Suprapubic skin (tissue), 4 donors: ENCODE measurements at regions not wholly inside any gene's neighbourhood (a gene's known extent, or its start where the extent isn't known, plus 50 kb on each side); places are given as distances from the start of the nearest gene placed in this dataset.

Experiments
- CTCF ChIP-seq, 2 donors: fragments of 200-600 bp in 1 of 2; fragments of 450-650 bp in 1 of 2; sonication (generic) in 1 of 2; IDR thresholded peaks; one replicate each; pipeline ENCODE4 v1.5.1; 2016 to 2019; ENCODE audit warnings: antibody characterized with exemption in 2 of 2, mild to moderate bottlenecking in 1 of 2, moderate library complexity in 1 of 2
- EP300 ChIP-seq: sonication (generic); formaldehyde crosslinking; IDR thresholded peaks from one replicate; pipeline ENCODE4 v1.6.1; 2017; ENCODE audit warnings: antibody characterized with exemption
- POLR2A ChIP-seq, 2 donors: fragments of 450-650 bp; IDR thresholded peaks; one replicate each; pipeline ENCODE4 v1.6.1; 2017; ENCODE audit warnings: antibody characterized with exemption in 2 of 2, mild to moderate bottlenecking in 2 of 2, moderate library complexity in 2 of 2
- POLR2AphosphoS5 ChIP-seq, 3 donors: sonication (generic); formaldehyde crosslinking; IDR thresholded peaks; one replicate each; pipeline ENCODE4 v1.6.1; 2017; ENCODE audit warnings: antibody characterized with exemption in 3 of 3

DNA sequence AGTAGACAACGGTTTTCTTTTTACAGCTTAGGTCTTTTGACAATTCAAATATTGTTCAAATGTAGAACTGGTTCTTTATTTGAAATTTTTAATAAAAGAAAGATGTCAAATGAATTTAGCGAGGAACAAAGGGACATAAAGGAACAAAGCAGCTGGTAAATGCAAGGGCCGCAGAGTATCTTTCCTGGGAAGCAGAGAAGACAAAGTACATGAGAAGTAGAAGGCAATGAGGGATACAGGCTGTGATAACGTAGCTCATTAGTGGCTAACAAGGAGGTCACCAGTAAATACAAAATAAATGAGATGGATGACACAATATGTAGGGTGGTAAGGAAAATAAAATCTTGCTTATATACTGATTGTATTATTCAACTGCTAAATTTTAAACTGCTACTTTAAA lies 762.8 kb downstream of the VGLL3 start:
- TF ChIP-seq CTCF (IDR thresholded peaks at IDR 0.05): no peak
- TF ChIP-seq POLR2A (IDR thresholded peaks at IDR 0.05): no peak
- no peak for TF ChIP-seq POLR2AphosphoS5 (IDR thresholded peaks at IDR 0.05)
- no peak for TF ChIP-seq EP300
